ENCODE measurements at regions not wholly inside any gene's neighbourhood (a gene's known extent, or its start where the extent isn't known, plus 50 kb on each side); places are given as distances from the start of the nearest gene placed in this dataset.
A peak's percentile ranks its signal among the peaks of the same experiment; 100 is the strongest.
"Not testable (repeated sequence)": the region's sequence is repeated elsewhere in the genome, so short reads cannot be mapped to it uniquely, and the experiment has no call there.

GRCh38 chrX:9390121-9390520, 74.7 kb upstream of the TBL1X start:
- DNase-seq = no peak

- no peak for DNase-seq
Observed at GRCh38 chrX:9390693-9391368, 74.0 kb upstream of the TBL1X start.

GRCh38 chrX:9392445-9392844, 72.4 kb upstream of the TBL1X start:
- DNase-seq = no peak

GRCh38 chrX:9393571-9393970, 71.3 kb upstream of the TBL1X start:
- peak in 1 of 2 donors; percentile 8 for DNase-seq

GRCh38 chrX:9394212-9394611, 70.6 kb upstream of the TBL1X start:
- DNase-seq = no peak

GRCh38 chrX:9396930-9397329, 67.9 kb upstream of the TBL1X start:
- DNase-seq = no peak

GRCh38 chrX:9401051-9401450, 63.8 kb upstream of the TBL1X start:
- DNase-seq = no peak

GRCh38 chrX:9403374-9403773, 61.5 kb upstream of the TBL1X start:
- DNase-seq = no peak

- not testable (repeated sequence) for DNase-seq
Observed at GRCh38 chrX:9405635-9406034, 59.2 kb upstream of the TBL1X start.

GRCh38 chrX:9410889-9411288, 54.0 kb upstream of the TBL1X start:
- DNase-seq = not testable (repeated sequence)

GRCh38 chrX:9411682-9412081, 53.2 kb upstream of the TBL1X start:
- DNase-seq = not testable (repeated sequence)

GRCh38 chrX:9414416-9414815, 50.4 kb upstream of the TBL1X start:
- DNase-seq = no peak

Data from inflammatory macrophage treated with lipopolysaccharide for 1 hour (primary cell).